IPS-18c (cell line): ENCODE measurements at regions not wholly inside any gene's neighbourhood (a gene's known extent, or its start where the extent isn't known, plus 50 kb on each side); places are given as distances from the start of the nearest gene placed in this dataset.
"Not testable (repeated sequence)": the region's sequence is repeated elsewhere in the genome, so short reads cannot be mapped to it uniquely, and the experiment has no call there.

Source experiments
- H3K4me3 ChIP-seq: 2 replicates; pipeline ENCODE4 v1.7.0; 2013; ENCODE audit warnings: low read depth, mild to moderate bottlenecking, low read length, moderate library complexity; ENCODE audit not compliant: insufficient read depth
- H3K9me3 ChIP-seq: one replicate; pipeline ENCODE4 v1.6.1; 2013; ENCODE audit warnings: mild to moderate bottlenecking, low read length, moderate library complexity; ENCODE audit not compliant: control insufficient read depth, insufficient read depth

DNA sequence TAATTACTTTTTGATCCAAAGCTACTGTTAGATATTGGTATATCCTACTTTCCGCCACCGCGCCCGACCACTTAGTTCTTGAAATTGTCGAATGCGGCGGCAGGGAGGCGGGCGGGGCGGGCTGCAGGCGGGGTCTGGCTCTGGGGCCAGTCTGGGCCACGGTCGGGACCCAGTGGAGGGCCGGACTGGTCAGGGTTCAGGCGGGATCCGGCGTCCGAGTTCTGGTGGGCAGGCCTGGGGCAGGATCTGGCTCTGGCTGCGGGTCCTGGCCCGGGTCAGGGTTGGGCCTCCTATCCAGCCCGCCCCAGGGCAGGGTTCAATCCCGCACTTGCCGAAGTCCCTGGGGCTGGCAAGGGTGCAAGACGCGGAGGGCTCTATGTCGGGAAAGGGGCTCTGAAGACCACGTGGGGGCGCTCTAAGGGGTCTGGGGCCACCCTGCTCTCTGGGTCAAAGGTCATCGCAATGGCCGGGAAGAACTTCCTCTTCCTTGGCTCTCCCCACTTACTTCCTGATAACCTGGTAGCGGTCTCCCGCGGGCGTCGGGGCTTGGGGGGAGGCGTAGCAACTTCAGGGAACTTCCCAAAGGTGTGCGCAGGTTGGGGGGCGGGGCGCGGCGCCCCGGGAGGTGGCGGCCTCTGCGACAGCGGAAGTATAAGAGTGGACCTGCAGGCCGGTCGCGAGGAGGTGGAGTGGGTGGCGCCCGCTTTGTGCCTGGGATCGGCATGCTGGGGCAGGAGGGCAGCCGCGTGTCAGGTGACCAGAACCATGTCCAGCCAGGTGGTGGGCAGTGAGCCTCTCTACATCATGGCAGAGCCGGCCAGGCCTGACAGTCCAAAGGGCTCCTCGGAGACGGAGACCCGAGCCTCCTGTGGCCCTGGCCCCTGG lies 83.4 kb downstream of the MRPL57 start:
- peaks cover 3% of the 10 kb centered on the region for H3K9me3 ChIP-seq
- H3K4me3 ChIP-seq = no peak overlapping the region

DNA sequence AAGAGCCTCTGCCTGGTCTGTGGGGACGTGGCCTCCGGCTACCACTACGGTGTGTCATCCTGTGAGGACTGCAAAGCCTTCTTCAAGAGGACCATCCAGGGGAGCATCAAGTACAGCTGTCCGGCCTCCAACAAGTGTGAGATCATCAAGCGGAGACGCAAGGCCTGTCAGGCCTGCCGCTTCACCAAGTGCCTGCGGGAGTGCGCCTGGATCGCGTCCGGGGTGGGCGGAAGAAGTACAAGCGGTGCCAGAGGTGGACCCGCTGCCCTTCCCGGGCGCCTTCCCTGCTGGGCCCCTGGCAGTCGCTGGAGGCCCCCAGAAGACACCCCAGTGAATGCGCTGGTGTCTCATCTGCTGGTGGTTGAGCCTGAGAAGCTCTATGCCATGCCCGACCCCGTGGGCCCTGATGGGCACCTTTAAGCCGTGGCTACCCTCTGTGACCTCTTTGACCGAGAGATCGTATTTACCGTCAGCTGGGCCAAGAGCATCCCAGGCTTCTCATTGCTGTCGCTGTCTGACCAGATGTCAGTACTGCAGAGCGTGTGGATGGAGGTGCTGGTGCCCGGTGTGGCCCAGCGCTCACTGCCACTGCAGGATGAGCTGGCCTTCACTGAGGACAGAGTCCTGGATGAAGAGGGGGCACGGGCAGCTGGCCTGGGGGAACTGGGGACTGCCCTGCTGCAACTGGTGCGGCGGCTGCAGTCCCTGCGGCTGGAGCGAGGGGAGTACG lies 84.3 kb downstream of the MRPL57 start:
- not testable (repeated sequence) for H3K9me3 ChIP-seq, H3K4me3 ChIP-seq

DNA sequence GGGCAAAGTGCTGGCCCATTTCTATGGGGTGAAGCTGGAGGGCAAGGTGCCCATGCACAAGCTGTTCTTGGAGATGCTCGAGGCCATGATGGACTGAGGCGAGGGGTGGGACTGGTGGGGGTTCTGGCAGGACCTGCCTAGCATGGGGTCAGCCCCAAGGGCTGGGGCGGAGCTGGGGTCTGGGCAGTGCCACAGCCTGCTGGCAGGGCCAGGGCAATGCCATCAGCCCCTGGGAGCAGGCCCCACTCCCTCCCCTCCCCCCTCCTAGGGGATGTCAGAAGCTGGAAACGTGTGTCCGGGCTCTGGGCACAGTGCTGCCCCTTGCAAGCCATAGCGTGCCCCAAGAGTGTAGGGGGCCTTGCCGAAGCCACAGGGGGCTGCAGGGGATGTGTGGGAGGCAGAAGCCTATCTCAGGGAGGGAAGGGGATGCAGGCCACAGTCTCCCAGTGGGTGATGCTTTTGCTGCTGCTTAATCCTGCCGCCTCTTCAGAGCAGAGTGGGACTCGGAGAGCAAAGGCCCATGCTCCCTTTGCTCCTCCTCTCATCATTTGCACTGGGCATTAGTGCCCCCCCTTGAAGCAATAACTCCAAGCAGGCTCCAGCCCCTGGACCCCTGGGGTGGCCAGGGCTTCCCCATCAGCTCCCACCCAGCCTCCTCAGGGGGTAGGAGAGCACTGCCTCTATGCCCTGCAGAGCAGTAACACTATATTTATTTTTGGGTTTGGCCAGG lies 85.2 kb downstream of the MRPL57 start:
- H3K4me3 ChIP-seq, H3K9me3 ChIP-seq: not testable (repeated sequence)

DNA sequence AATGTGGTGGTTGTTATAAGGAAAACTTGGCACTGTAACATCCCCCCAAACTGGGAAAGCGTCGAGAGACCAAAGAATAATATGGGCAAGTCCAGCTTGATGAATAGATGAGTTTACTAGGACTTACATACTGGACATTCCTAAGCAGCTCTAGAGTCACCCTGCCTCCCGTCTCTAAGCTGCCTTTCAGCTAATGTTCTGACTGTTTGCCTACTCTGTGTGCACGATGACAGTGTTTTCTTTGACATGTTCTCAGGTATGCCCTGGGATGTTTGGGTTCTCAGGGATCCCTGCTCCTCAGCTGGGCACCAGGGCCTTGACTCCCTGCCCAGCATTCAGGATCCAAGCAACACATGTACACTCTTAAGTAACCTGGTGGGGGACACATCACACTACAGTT lies 87.5 kb downstream of the MRPL57 start:
- H3K9me3 ChIP-seq, H3K4me3 ChIP-seq: not testable (repeated sequence)

GRCh38 chr13:21268485-21268884 lies 92.0 kb downstream of the MRPL57 start:
- not testable (repeated sequence) for H3K9me3 ChIP-seq, H3K4me3 ChIP-seq

DNA sequence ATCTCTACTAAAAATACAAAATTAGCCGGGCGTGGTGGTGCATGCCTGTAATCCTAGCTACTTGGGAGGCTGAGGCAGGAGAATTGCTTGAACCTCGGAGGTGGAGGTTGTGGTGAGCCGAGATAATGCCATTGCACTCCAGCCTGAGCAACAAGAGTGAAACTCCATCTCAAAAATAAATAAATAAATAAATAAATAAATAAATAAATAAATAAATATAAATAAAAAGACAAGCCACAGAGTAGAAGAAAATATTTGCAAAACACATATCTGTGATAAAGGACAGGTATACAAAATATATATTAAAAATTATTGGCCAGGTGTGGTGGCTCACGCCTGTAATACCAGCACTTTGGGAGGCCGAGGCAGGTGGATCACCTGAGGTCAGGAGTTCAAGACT lies 96.0 kb downstream of the MRPL57 start:
- not testable (repeated sequence) for H3K4me3 ChIP-seq, H3K9me3 ChIP-seq

GRCh38 chr13:21274457-21274856 lies 98.0 kb downstream of the MRPL57 start:
- not testable (repeated sequence) for H3K4me3 ChIP-seq, H3K9me3 ChIP-seq

DNA sequence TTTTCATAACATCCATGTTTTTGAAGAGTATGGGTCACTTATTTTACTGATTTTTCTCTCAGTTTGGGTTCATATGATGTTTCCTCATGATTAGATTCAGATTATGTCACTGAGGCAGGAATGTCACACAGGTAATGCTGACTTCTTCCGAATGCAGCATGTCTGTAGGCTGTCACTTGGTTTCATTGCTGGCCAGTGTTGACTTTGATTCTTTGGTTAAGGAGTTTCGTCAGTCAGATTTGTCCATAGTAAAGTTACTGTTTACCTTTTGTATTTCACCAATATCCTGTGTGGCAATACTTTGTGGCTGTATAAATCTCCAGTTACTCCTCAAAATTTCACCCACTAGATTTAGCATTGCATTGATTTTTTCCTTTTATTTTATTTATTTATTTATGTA lies 105.6 kb downstream of the MRPL57 start:
- no peak overlapping the region for H3K4me3 ChIP-seq
- H3K9me3 ChIP-seq = no peaks in the 10 kb centered on the region

GRCh38 chr13:21287331-21287907 lies 111.0 kb downstream of the MRPL57 start:
- Histone ChIP-seq H3K4me3 (no peak overlapping the region), H3K9me3 (no peaks in the 10 kb centered on the region)

DNA sequence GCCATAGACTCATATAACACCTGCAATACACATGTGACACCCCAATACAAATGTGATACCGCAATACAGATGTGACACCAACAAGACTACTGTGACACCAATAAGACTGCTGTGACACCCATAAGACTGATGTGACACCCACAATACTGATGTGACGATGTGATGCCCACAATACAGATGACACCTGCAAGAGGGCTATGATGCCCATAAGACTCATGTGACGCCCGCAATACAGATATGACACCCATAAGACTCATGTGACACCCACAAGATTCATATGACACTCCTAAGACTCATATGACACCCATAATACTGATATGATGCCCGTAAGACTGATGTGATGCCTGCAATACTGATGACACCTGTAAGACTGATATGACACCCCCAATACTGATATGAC lies 113.0 kb downstream of the MRPL57 start:
- H3K9me3 ChIP-seq = no peaks in the 10 kb centered on the region
- no peak overlapping the region for H3K4me3 ChIP-seq

GRCh38 chr13:21290442-21291002 lies 114.1 kb downstream of the MRPL57 start:
- not testable (repeated sequence) for H3K9me3 ChIP-seq, H3K4me3 ChIP-seq

GRCh38 chr13:21291840-21292239 lies 115.4 kb downstream of the MRPL57 start:
- Histone ChIP-seq H3K9me3 (no peaks in the 10 kb centered on the region), H3K4me3 (no peak overlapping the region)

DNA sequence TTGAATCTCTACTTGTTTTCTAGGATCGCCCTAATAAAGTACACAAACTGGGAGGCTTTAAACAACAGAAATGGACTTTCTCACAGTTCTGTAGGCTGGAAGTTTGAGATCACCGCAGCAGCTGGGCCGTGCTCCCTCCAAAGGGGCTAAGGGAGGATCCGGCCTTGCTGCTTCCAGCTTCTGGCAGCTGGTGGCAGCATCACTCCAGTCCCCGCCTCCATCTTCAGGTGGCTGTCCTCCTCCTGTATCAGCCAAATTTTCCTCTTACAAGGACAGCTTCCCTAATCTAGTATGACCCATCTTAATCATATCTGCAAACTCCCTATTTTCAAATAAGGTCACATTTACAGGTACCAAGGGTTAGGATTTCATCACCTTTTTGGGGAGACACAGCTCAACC lies 120.5 kb downstream of the MRPL57 start:
- not testable (repeated sequence) for H3K9me3 ChIP-seq, H3K4me3 ChIP-seq

DNA sequence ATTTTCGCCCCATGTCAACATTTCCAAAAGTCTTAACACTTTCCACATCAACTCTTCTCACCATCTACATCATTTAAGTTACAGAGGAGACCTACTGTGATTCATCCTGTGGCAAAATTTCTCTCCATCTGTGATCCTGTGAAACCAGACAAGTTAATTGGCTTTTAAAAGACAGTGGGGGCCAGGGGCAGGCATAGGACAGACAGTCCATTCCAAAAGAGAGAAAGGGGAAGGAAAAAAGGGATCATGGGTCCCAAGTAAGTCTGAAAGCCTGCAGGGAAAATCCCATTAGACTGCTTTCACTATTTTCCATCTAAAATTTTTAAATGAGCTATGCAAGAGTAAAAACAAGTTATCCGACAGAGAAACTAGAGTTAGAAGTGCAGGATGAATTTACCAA lies 121.0 kb downstream of the MRPL57 start:
- Histone ChIP-seq H3K9me3 (no peaks in the 10 kb centered on the region), H3K4me3 (no peak overlapping the region)

- peak overlapping the region; percentile 94 for H3K4me3 ChIP-seq
- no peaks in the 10 kb centered on the region for H3K9me3 ChIP-seq
These were observed 121.7 kb downstream of the MRPL57 start for GRCh38 chr13:21297914-21298831.

- Histone ChIP-seq H3K9me3 (no peaks in the 10 kb centered on the region), H3K4me3 (no peak overlapping the region)
These were observed 127.8 kb downstream of the MRPL57 start for GRCh38 chr13:21304256-21304655.
